WTC11 (cell line): ENCODE measurements at regions not wholly inside any gene's neighbourhood (a gene's known extent, or its start where the extent isn't known, plus 50 kb on each side); places are given as distances from the start of the nearest gene placed in this dataset.

ENCODE experiments used
- ATAC-seq: fragments of 200-7000 bp; cut with Tn5 transposase; 2 replicates; pipeline ENCODE4 v1.10.0; 2021; ENCODE audit warnings: mild to moderate bottlenecking, moderate library complexity
- CTCF ChIA-PET: fragments of 300-600 bp; sonication (Branson Sonifier 250); formaldehyde crosslinking; loops from one replicate; lab custom pipeline; 2021; ENCODE audit warnings: antibody characterized with exemption; lab: Charles Lee
- POLR2A ChIA-PET: fragments of 350-600 bp; sonication (Branson Sonifier 250); formaldehyde crosslinking; loops from one replicate; lab custom pipeline; 2021; ENCODE audit warnings: antibody characterized with exemption; lab: Charles Lee
- DNase-seq: peaks from one replicate; pipeline ENCODE4 v3.0.0; 2021; ENCODE audit warnings: low spot score
- H3K27ac Mint-ChIP-seq: 2 replicates; pipeline ENCODE4 v1.8.0; 2021; ENCODE audit warnings: mixed read lengths
- H3K27me3 Mint-ChIP-seq: 2 replicates; pipeline ENCODE4 v1.8.0; 2021; ENCODE audit warnings: low read depth, mild to moderate bottlenecking, moderate library complexity, mixed read lengths
- H3K36me3 Mint-ChIP-seq: 2 replicates; pipeline ENCODE4 v1.8.0; 2021; ENCODE audit warnings: mixed read lengths
- H3K4me1 Mint-ChIP-seq: 2 replicates; pipeline ENCODE4 v1.8.0; 2022; ENCODE audit warnings: mixed read lengths
- H3K4me3 Mint-ChIP-seq: 2 replicates; pipeline ENCODE4 v1.8.0; 2021; ENCODE audit warnings: mild to moderate bottlenecking, moderate library complexity, mixed read lengths
- H3K9me3 Mint-ChIP-seq: 2 replicates; pipeline ENCODE4 v1.8.0; 2021; ENCODE audit warnings: mixed read lengths
- FOXP1 ChIP-seq: sonication (generic); formaldehyde crosslinking; IDR thresholded peaks from 2 replicates; pipeline ENCODE4 v1.8.0; 2022; ENCODE audit warnings: missing genetic modification reagents, mild to moderate bottlenecking, moderate library complexity, borderline replicate concordance
- GTF2I ChIP-seq: fragments of 250-450 bp; sonication (Bioruptor Pico); conservative IDR thresholded peaks from 2 replicates; pipeline ENCODE4 v1.4.0; 2021; ENCODE audit warnings: mild to moderate bottlenecking
- MYBL2 ChIP-seq: sonication (generic); formaldehyde crosslinking; IDR thresholded peaks from 2 replicates; pipeline ENCODE4 v1.8.1; 2023; ENCODE audit warnings: mild to moderate bottlenecking, moderate library complexity, missing genetic modification reagents
- NFATC4 ChIP-seq: fragments of 250-450 bp; sonication (Bioruptor Pico); IDR thresholded peaks from 2 replicates; pipeline ENCODE4 v1.9.0; 2021; ENCODE audit warnings: mild to moderate bottlenecking
- NR2C2 ChIP-seq: sonication (generic); formaldehyde crosslinking; IDR thresholded peaks from 2 replicates; pipeline ENCODE4 v1.8.0; 2022; ENCODE audit warnings: mild to moderate bottlenecking, missing genetic modification reagents
- PRDM15 ChIP-seq: sonication (generic); formaldehyde crosslinking; IDR thresholded peaks from 2 replicates; pipeline ENCODE4 v1.8.0; 2022; ENCODE audit warnings: missing genetic modification reagents
- SMAD3 ChIP-seq: sonication (generic); formaldehyde crosslinking; IDR thresholded peaks from 2 replicates; pipeline ENCODE4 v1.8.0; 2022; ENCODE audit warnings: missing genetic modification reagents, mild to moderate bottlenecking, borderline replicate concordance
- USF2 ChIP-seq: sonication (generic); formaldehyde crosslinking; IDR thresholded peaks from 2 replicates; pipeline ENCODE4 v1.8.1; 2023; ENCODE audit warnings: mild to moderate bottlenecking, missing genetic modification reagents, moderate library complexity
- ZNF121 ChIP-seq: sonication (generic); formaldehyde crosslinking; IDR thresholded peaks from 2 replicates; pipeline ENCODE4 v1.8.0; 2023; ENCODE audit warnings: missing genetic modification reagents
- ZNF263 ChIP-seq: sonication (generic); formaldehyde crosslinking; IDR thresholded peaks from 2 replicates; pipeline ENCODE4 v1.8.1; 2022; ENCODE audit warnings: low read depth, mild to moderate bottlenecking, moderate library complexity, missing genetic modification reagents
- ZNF423 ChIP-seq: fragments of 250-450 bp; sonication (Bioruptor Pico); IDR thresholded peaks from 2 replicates; pipeline ENCODE4 v2.1.2; 2022; ENCODE audit warnings: mild to moderate bottlenecking, moderate library complexity
- ZNF532 ChIP-seq: fragments of 250-450 bp; sonication (Bioruptor Pico); IDR thresholded peaks from 2 replicates; pipeline ENCODE4 v1.9.0; 2021; ENCODE audit warnings: mild to moderate bottlenecking, borderline replicate concordance
- TF ChIP-seq, protein P1 (sequence below): sonication (generic); formaldehyde crosslinking; IDR thresholded peaks from 2 replicates; pipeline ENCODE4 v1.8.1; 2023; ENCODE audit warnings: mild to moderate bottlenecking, moderate library complexity, missing genetic modification reagents
- TF ChIP-seq, protein P2 (sequence below): sonication (generic); formaldehyde crosslinking; IDR thresholded peaks from 2 replicates; pipeline ENCODE4 v1.8.1; 2023; ENCODE audit warnings: mild to moderate bottlenecking, missing genetic modification reagents, moderate library complexity
- TF ChIP-seq, protein P3 (sequence below): sonication (generic); formaldehyde crosslinking; IDR thresholded peaks from 2 replicates; pipeline ENCODE4 v1.8.0; 2023; ENCODE audit warnings: missing genetic modification reagents

DNA sequence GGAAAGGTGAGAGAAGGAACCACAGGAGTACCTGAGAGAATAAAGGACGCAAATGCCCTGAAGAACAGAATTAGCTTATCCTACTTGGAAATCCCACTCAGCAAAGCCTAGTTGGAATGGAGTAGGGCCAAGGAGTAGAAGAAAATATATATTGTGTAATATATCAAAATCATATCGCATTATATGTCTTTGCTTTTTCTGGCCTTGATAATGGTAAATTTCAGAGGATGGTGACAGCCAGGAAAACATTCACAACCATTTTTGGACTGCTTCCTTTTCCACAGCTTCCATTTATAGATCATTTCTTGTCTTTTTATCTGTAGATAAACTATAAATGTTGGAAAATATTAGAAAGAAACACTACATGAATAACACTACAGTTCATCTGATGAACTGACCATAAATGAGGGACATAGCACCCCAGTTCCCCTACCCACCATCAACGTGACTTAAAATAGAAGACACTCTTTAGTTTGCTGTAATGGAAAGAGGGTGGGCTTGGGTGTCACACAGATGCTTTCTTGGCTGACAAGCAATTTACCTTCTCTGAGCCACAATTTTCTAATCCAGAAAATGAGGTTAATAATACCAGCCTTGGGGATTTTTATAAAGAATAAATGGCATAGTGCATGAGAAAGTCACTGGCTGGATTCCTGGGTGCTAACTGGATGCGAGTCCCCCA lies 569.6 kb downstream of the NTRK3 start:
- no peak for ATAC-seq
- Mint-ChIP-seq H3K36me3 (no peaks in the 10 kb centered on the region), H3K9me3 (peaks cover 21% of the 10 kb centered on the region), H3K4me1 (peaks cover 3% of the 10 kb centered on the region; the same call in 1 of the 2 replicates), H3K27ac (no peak overlapping the region), H3K4me3 (no peak overlapping the region), H3K27me3 (no peaks in the 10 kb centered on the region)
- ChIA-PET CTCF (no interaction called here), POLR2A (no interaction called here)
- no peak for DNase-seq
- TF ChIP-seq ZNF423 (CRISPR knock-in tag) (no peak), FOXP1 (CRISPR knock-in tag) (no peak), USF2 (CRISPR knock-in tag) (no peak), ZNF121 (no peak), NFATC4 (CRISPR knock-in tag) (no peak), PRDM15 (CRISPR knock-in tag) (no peak)
- TF ChIP-seq, protein P1, sequence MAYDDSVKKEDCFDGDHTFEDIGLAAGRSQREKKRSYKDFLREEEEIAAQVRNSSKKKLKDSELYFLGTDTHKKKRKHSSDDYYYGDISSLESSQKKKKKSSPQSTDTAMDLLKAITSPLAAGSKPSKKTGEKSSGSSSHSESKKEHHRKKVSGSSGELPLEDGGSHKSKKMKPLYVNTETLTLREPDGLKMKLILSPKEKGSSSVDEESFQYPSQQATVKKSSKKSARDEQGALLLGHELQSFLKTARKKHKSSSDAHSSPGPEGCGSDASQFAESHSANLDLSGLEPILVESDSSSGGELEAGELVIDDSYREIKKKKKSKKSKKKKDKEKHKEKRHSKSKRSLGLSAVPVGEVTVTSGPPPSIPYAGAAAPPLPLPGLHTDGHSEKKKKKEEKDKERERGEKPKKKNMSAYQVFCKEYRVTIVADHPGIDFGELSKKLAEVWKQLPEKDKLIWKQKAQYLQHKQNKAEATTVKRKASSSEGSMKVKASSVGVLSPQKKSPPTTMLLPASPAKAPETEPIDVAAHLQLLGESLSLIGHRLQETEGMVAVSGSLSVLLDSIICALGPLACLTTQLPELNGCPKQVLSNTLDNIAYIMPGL = no peak
- TF ChIP-seq, protein P2, sequence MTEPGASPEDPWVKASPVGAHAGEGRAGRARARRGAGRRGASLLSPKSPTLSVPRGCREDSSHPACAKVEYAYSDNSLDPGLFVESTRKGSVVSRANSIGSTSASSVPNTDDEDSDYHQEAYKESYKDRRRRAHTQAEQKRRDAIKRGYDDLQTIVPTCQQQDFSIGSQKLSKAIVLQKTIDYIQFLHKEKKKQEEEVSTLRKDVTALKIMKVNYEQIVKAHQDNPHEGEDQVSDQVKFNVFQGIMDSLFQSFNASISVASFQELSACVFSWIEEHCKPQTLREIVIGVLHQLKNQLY = no peak
- TF ChIP-seq, all 79 proteins: peak for 0

- peaks cover 16% of the 10 kb centered on the region; the same call in 1 of the 2 replicates for H3K9me3 Mint-ChIP-seq
- H3K36me3 Mint-ChIP-seq = no peaks in the 10 kb centered on the region
- H3K27ac Mint-ChIP-seq = no peak overlapping the region
- H3K4me1 Mint-ChIP-seq = peaks cover 3% of the 10 kb centered on the region; the same call in 1 of the 2 replicates
- POLR2A ChIA-PET = no interaction called here
- ATAC-seq (no peak), DNase-seq (no peak)
- CTCF ChIA-PET = no interaction called here
- no peaks in the 10 kb centered on the region for H3K27me3 Mint-ChIP-seq
- H3K4me3 Mint-ChIP-seq = no peak overlapping the region
- TF ChIP-seq NR2C2 (CRISPR knock-in tag) (no peak), PRDM15 (CRISPR knock-in tag) (no peak), ZNF263 (CRISPR knock-in tag) (no peak), MYBL2 (CRISPR knock-in tag) (no peak), ZNF532 (CRISPR knock-in tag) (no peak), SMAD3 (no peak), GTF2I (CRISPR knock-in tag) (no peak)
- TF ChIP-seq, protein P3, sequence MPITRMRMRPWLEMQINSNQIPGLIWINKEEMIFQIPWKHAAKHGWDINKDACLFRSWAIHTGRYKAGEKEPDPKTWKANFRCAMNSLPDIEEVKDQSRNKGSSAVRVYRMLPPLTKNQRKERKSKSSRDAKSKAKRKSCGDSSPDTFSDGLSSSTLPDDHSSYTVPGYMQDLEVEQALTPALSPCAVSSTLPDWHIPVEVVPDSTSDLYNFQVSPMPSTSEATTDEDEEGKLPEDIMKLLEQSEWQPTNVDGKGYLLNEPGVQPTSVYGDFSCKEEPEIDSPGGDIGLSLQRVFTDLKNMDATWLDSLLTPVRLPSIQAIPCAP (CRISPR knock-in tag) = no peak
These were observed 570.2 kb downstream of the NTRK3 start for GRCh38 chr15:87686339-87686738.
